K562 (cell line): ENCODE measurements at regions not wholly inside any gene's neighbourhood (a gene's known extent, or its start where the extent isn't known, plus 50 kb on each side); places are given as distances from the start of the nearest gene placed in this dataset.

Experiments
- ARNT ChIP-seq, 2 experiments: fragments of 450-650 bp; IDR thresholded peaks; 2 replicates each; pipeline ENCODE4 v1.6.1; 2016; ENCODE audit warnings: mild to moderate bottlenecking in 1 of 2
- DDX20 ChIP-seq: fragments of 450-650 bp; IDR thresholded peaks from 2 replicates; pipeline ENCODE4 v1.6.1; 2016; ENCODE audit warnings: missing genetic modification characterization, low read depth, mild to moderate bottlenecking, missing compliant biosample characterization, moderate library complexity
- HDAC2 ChIP-seq: fragments of 450-650 bp; IDR thresholded peaks from 2 replicates; pipeline ENCODE4 v1.6.1; 2016; ENCODE audit warnings: mild to moderate bottlenecking
- HIVEP1 ChIP-seq: fragments of 250-450 bp; sonication (Bioruptor Pico); IDR thresholded peaks from 2 replicates; pipeline ENCODE4 v1.4.0; 2020; ENCODE audit warnings: mild to moderate bottlenecking
- MNT ChIP-seq, 2 experiments: fragments of 450-650 bp; conservative IDR thresholded peaks; 2 replicates each; pipeline ENCODE4 v1.6.1; 2017; ENCODE audit warnings: mild to moderate bottlenecking in 2 of 2, moderate library complexity in 2 of 2
- PTBP1 ChIP-seq: fragments of 200-400 bp; formaldehyde crosslinking; IDR thresholded peaks from 2 replicates; pipeline ENCODE4 v1.6.1; 2017; ENCODE audit warnings: low read depth, low read length
- SRSF3 ChIP-seq: fragments of 200-400 bp; formaldehyde crosslinking; IDR thresholded peaks from 2 replicates; pipeline ENCODE4 v1.6.1; 2016; ENCODE audit warnings: mild to moderate bottlenecking, low read length, moderate library complexity; ENCODE audit not compliant: insufficient read depth
- TF ChIP-seq, protein P1 (sequence below): fragments of 450-650 bp; IDR thresholded peaks from 2 replicates; pipeline ENCODE4 v1.6.1; 2016; ENCODE audit warnings: mild to moderate bottlenecking, moderate library complexity
- TF ChIP-seq, protein P2 (sequence below): sonication (generic); formaldehyde crosslinking; IDR thresholded peaks from 2 replicates; pipeline ENCODE4 v1.8.1; 2023; ENCODE audit warnings: mild to moderate bottlenecking, missing genetic modification reagents
- TF ChIP-seq, protein P3 (sequence below): fragments of 250-450 bp; sonication (Bioruptor Pico); IDR thresholded peaks from 2 replicates; pipeline ENCODE4 v1.5.1; 2021; ENCODE audit warnings: mild to moderate bottlenecking

- TF ChIP-seq, protein P1, sequence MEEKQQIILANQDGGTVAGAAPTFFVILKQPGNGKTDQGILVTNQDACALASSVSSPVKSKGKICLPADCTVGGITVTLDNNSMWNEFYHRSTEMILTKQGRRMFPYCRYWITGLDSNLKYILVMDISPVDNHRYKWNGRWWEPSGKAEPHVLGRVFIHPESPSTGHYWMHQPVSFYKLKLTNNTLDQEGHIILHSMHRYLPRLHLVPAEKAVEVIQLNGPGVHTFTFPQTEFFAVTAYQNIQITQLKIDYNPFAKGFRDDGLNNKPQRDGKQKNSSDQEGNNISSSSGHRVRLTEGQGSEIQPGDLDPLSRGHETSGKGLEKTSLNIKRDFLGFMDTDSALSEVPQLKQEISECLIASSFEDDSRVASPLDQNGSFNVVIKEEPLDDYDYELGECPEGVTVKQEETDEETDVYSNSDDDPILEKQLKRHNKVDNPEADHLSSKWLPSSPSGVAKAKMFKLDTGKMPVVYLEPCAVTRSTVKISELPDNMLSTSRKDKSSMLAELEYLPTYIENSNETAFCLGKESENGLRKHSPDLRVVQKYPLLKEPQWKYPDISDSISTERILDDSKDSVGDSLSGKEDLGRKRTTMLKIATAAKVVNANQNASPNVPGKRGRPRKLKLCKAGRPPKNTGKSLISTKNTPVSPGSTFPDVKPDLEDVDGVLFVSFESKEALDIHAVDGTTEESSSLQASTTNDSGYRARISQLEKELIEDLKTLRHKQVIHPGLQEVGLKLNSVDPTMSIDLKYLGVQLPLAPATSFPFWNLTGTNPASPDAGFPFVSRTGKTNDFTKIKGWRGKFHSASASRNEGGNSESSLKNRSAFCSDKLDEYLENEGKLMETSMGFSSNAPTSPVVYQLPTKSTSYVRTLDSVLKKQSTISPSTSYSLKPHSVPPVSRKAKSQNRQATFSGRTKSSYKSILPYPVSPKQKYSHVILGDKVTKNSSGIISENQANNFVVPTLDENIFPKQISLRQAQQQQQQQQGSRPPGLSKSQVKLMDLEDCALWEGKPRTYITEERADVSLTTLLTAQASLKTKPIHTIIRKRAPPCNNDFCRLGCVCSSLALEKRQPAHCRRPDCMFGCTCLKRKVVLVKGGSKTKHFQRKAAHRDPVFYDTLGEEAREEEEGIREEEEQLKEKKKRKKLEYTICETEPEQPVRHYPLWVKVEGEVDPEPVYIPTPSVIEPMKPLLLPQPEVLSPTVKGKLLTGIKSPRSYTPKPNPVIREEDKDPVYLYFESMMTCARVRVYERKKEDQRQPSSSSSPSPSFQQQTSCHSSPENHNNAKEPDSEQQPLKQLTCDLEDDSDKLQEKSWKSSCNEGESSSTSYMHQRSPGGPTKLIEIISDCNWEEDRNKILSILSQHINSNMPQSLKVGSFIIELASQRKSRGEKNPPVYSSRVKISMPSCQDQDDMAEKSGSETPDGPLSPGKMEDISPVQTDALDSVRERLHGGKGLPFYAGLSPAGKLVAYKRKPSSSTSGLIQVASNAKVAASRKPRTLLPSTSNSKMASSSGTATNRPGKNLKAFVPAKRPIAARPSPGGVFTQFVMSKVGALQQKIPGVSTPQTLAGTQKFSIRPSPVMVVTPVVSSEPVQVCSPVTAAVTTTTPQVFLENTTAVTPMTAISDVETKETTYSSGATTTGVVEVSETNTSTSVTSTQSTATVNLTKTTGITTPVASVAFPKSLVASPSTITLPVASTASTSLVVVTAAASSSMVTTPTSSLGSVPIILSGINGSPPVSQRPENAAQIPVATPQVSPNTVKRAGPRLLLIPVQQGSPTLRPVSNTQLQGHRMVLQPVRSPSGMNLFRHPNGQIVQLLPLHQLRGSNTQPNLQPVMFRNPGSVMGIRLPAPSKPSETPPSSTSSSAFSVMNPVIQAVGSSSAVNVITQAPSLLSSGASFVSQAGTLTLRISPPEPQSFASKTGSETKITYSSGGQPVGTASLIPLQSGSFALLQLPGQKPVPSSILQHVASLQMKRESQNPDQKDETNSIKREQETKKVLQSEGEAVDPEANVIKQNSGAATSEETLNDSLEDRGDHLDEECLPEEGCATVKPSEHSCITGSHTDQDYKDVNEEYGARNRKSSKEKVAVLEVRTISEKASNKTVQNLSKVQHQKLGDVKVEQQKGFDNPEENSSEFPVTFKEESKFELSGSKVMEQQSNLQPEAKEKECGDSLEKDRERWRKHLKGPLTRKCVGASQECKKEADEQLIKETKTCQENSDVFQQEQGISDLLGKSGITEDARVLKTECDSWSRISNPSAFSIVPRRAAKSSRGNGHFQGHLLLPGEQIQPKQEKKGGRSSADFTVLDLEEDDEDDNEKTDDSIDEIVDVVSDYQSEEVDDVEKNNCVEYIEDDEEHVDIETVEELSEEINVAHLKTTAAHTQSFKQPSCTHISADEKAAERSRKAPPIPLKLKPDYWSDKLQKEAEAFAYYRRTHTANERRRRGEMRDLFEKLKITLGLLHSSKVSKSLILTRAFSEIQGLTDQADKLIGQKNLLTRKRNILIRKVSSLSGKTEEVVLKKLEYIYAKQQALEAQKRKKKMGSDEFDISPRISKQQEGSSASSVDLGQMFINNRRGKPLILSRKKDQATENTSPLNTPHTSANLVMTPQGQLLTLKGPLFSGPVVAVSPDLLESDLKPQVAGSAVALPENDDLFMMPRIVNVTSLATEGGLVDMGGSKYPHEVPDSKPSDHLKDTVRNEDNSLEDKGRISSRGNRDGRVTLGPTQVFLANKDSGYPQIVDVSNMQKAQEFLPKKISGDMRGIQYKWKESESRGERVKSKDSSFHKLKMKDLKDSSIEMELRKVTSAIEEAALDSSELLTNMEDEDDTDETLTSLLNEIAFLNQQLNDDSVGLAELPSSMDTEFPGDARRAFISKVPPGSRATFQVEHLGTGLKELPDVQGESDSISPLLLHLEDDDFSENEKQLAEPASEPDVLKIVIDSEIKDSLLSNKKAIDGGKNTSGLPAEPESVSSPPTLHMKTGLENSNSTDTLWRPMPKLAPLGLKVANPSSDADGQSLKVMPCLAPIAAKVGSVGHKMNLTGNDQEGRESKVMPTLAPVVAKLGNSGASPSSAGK, result no peak
- TF ChIP-seq ARNT (IDR thresholded peaks at IDR 0.05) (no peak), MNT (conservative IDR thresholded peaks at IDR 0.05) (no peak), HIVEP1 (CRISPR knock-in tag) (no peak), DDX20 (no peak), SRSF3 (no peak), HDAC2 (no peak), PTBP1 (no peak)
- TF ChIP-seq, protein P2, sequence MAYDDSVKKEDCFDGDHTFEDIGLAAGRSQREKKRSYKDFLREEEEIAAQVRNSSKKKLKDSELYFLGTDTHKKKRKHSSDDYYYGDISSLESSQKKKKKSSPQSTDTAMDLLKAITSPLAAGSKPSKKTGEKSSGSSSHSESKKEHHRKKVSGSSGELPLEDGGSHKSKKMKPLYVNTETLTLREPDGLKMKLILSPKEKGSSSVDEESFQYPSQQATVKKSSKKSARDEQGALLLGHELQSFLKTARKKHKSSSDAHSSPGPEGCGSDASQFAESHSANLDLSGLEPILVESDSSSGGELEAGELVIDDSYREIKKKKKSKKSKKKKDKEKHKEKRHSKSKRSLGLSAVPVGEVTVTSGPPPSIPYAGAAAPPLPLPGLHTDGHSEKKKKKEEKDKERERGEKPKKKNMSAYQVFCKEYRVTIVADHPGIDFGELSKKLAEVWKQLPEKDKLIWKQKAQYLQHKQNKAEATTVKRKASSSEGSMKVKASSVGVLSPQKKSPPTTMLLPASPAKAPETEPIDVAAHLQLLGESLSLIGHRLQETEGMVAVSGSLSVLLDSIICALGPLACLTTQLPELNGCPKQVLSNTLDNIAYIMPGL (CRISPR knock-in tag), result no peak
- TF ChIP-seq, protein P3, sequence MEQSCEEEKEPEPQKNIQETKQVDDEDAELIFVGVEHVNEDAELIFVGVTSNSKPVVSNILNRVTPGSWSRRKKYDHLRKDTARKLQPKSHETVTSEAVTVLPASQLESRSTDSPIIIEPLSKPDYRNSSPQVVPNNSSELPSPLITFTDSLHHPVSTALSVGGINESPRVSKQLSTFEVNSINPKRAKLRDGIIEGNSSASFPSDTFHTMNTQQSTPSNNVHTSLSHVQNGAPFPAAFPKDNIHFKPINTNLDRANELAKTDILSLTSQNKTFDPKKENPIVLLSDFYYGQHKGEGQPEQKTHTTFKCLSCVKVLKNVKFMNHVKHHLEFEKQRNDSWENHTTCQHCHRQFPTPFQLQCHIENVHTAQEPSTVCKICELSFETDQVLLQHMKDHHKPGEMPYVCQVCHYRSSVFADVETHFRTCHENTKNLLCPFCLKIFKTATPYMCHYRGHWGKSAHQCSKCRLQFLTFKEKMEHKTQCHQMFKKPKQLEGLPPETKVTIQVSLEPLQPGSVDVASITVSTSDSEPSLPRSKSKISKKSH (CRISPR knock-in tag), result no peak
These were observed 437.2 kb upstream of the ZFP42 start (continued) for GRCh38 chr4:187558391-187558790.
